Renal cortical epithelial cell (primary cell): ENCODE measurements at regions not wholly inside any gene's neighbourhood (a gene's known extent, or its start where the extent isn't known, plus 50 kb on each side); places are given as distances from the start of the nearest gene placed in this dataset.

Source experiments
- DNase-seq: peaks from one replicate; pipeline ENCODE4 v3.0.0-alpha.2; 2011; ENCODE audit warnings: low read depth

DNA sequence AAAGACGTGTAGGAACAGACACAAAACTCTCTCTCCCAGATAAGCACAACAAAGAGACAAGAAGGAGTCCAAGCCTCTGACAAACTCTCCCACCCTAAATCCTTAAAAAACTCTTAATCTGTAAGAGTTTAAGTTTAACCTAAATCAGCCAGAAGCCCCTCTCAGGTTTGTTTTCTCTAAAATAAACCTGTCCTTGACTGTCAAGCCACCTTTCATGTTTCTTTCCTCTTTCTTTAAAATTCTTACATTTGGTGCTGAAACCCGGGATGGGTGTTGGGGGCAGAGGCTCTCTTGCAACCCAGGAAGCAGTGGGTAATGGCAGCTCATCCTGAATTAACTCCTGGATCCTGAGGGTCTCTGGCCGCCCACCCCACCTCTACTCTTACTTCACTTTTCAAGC, 107.8 kb upstream of the TENT5D start:
- no peak for DNase-seq

DNA sequence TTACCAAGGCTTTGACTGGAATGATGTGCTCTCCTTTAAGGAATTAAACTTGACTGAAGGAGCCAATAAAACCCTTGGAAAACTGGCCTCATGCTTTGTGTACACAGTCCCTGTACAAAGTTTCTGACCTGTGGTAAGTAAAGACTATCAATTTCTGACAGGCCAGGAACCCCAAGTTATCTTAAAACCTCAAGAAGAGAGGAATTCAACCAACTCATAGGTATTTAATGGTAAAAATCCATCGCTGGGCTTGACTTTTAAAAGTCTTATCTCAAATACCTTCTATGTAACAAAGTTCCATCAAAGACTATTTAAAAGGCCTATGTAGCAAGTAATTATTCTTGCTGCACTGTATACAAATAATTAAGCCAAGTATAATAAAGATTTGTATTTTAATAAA, 103.7 kb upstream of the TENT5D start:
- no peak for DNase-seq

DNA sequence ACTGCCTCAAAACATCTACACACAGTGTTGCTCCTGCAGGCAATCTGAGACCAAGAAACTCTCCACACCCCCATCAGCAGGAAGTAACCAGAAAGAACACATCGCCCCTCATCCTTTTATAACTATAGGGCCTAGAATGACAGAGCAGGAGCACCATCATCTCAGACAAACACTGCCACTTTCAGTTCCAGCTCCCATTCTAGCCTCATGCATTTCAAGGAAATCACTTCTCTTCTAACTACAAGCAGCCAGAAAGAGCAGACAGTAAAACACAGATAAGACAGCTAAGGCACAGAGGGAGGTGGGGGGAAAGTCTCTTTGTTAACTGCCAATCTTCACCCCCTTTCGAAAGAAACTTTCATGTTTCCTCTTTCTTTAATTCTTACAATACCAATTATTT, 102.6 kb upstream of the TENT5D start:
- DNase-seq: no peak

DNA sequence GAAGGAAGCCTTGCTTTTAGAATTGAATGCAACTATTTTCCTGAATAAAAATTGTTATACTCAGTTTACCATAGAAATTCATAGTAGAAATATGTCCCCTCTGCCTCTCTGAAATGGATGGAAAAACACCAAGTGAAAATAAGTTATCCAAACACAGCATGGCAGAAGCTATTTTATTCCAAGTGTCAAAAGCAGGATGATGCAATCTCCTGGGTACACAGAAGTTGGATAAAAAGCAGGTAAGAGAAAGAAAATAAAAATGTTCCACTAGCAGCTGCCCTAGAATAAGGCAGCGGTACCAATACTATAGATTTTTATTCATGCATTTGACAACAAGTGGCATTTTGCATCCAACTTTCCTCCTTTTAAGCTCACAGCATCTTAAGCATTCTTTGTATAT, 89.0 kb upstream of the TENT5D start:
- DNase-seq: no peak

DNA sequence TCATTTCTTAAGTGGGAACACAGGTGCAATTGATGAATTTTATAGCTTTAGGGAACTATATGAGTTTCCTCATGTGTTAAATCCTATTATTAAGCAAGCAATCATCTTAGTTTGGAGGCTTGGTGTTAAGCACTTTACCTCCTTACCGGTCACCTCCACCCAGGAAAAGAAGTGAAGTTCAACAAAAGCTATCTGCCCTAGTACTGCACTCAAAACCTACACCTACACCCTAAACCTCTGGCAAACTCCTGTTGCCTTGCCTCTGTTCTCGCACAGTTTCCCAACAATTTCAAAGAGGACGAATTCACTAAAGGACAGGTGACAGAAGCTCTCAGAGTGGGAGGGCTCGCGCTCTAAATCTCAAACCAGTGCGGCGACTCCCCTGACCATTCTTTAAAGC, 85.7 kb upstream of the TENT5D start:
- DNase-seq: no peak

DNA sequence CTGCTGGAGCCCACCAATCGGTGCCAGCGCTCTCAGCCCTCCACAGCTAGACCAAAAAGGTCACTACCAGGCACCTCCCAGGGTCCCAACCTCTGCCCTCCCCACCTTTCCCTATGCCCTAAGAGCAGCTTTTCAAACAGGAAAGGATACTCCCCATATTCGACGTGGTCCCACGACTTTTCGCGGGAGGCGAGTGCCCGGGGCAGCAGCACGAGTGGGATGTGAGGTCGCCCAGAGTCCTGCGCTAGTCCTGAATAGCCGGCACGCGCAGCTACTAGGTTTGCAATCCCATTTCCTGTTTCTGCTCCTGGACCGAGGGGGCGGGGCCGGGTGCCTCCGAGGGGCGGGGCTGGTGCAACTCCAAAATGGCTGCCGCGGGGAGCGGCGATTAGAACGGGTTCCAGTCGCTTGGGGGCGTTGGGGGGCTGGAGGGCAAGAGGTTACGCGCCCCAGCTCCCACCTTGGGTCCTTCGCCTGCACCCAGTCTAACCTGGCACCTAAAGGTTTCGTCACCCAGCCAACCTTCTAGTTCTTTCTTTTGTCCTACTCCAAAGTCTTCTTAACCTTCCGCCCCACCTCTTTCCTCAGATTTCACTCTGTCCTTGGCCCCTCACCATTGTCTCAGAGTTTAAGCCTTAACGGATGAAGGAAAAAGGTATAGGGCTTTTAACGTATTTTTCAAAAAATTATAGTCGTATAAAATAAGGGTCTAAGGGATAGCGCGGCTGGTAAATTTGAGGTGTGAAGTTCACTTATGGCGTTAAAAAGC, 85.0 kb upstream of the TENT5D start:
- peak; percentile 23 for DNase-seq

DNA sequence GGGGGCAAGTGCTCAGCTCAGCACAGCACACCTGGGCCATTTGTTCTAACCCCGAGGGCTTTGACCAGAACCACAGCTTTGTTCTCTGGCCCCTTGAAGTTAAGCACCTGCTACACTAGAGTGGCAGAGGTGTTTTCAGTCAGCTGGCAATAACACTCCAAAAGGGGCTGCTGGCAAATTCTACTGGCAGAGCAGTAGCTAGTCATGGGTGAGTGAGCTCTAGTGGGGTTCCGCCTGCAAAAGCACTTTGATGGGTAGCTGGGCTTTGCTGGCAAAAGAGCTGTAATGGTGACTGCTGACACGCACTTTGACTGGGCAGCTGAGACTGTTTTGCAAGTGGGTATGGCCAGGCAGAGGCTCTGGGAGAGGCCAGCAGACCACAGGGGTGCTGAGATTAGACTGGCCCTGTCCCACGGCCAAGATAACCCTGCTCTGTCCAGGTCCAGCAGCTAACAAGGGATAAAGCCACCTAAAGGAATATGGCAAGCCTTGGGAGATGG, 65.2 kb upstream of the TENT5D start:
- no peak for DNase-seq
